ENCODE measurements at regions not wholly inside any gene's neighbourhood (a gene's known extent, or its start where the extent isn't known, plus 50 kb on each side); places are given as distances from the start of the nearest gene placed in this dataset.

DNA sequence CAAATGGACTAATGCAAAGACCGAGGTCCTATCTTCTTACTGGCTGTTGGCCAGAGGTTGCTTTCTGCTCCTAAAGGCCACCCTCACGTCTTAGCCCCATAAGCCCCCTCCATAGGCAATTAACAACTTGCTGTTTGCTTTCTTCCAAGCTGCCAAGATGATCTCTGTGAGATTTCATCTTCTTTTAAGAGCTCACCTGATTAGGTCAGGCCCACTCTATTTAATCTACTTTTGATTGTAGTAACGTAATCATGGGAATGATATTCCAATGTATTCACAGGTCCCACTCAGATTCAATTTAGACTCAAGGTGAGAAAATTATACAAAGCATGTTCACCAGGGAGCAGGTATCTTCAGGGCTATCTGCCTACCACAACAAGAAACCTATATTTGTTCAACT is 84.4 kb upstream of the RAD23B start:
- Histone ChIP-seq H3K27ac (ENCODE audit: low read depth in 1 of 2, low read length in 1 of 2) (no peak overlapping the region), H3K36me3 (ENCODE audit: control insufficient read depth in 4 of 4, insufficient read depth in 4 of 4, low read length in 4 of 4) (no peaks in the 10 kb centered on the region), H3K9ac (ENCODE audit: insufficient read depth in 1 of 2, low read length in 2 of 2) (no peak overlapping the region), H3K27me3 (ENCODE audit: control insufficient read depth in 3 of 3, insufficient read depth in 3 of 3, low read length in 2 of 3) (no peaks in the 10 kb centered on the region), H3K4me3 (no peak overlapping the region), H3K4me1 (ENCODE audit: control insufficient read depth in 5 of 5, insufficient read depth in 5 of 5, low read length in 5 of 5) (no peaks in the 10 kb centered on the region), H3K9me3 (ENCODE audit: control insufficient read depth in 4 of 4, insufficient read depth in 3 of 4, low read length in 3 of 4) (peaks cover 0 to 6% (median 1%) of the 10 kb centered on the region in 4 donors)
- 79 to 91% methylated on average over 3 of the region's 3 CpGs for WGBS, 2 donors
- TF ChIP-seq, protein P1, sequence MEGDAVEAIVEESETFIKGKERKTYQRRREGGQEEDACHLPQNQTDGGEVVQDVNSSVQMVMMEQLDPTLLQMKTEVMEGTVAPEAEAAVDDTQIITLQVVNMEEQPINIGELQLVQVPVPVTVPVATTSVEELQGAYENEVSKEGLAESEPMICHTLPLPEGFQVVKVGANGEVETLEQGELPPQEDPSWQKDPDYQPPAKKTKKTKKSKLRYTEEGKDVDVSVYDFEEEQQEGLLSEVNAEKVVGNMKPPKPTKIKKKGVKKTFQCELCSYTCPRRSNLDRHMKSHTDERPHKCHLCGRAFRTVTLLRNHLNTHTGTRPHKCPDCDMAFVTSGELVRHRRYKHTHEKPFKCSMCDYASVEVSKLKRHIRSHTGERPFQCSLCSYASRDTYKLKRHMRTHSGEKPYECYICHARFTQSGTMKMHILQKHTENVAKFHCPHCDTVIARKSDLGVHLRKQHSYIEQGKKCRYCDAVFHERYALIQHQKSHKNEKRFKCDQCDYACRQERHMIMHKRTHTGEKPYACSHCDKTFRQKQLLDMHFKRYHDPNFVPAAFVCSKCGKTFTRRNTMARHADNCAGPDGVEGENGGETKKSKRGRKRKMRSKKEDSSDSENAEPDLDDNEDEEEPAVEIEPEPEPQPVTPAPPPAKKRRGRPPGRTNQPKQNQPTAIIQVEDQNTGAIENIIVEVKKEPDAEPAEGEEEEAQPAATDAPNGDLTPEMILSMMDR (IDR thresholded peaks at IDR 0.05; ENCODE audit: control extremely low read depth, extremely low read depth): no peak
- no peak for ATAC-seq (ENCODE audit: insufficient read depth, low FRiP score)
- DNase-seq: no peak

DNA sequence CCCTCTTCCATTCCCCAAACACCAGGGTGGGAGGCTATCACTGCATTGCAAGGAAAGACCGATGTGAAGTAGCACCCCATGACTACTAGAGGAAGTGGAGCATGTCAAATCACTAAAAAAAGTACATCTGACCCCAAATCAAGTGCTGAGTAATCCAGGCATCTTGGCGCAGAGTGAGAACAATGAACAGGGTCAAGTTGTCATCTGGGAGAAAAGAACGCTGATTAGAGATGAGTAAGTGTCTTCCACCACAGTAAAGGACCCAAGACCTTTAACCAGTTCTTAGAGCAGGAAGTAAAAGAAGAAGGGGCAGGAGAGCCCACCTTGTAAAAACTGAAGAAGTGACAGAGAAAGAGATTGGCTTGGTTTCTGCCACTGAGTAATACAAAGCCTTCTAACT is 75.0 kb upstream of the RAD23B start:
- peaks cover 0 to under 1% (median 0%) of the 10 kb centered on the region in 4 donors for H3K9me3 ChIP-seq (ENCODE audit: control insufficient read depth in 4 of 4, insufficient read depth in 3 of 4, low read length in 3 of 4)
- H3K4me3 ChIP-seq: no peak overlapping the region
- no peaks in the 10 kb centered on the region for H3K27me3 ChIP-seq (ENCODE audit: control insufficient read depth in 3 of 3, insufficient read depth in 3 of 3, low read length in 2 of 3)
- H3K27ac ChIP-seq (ENCODE audit: low read depth in 1 of 2, low read length in 1 of 2): no peak overlapping the region
- no peak for ATAC-seq (ENCODE audit: insufficient read depth, low FRiP score)
- no peak for DNase-seq
- no peaks in the 10 kb centered on the region for H3K36me3 ChIP-seq (ENCODE audit: control insufficient read depth in 4 of 4, insufficient read depth in 4 of 4, low read length in 4 of 4)
- no peaks in the 10 kb centered on the region for H3K4me1 ChIP-seq (ENCODE audit: control insufficient read depth in 5 of 5, insufficient read depth in 5 of 5, low read length in 5 of 5)
- H3K9ac ChIP-seq (ENCODE audit: insufficient read depth in 1 of 2, low read length in 2 of 2): no peak overlapping the region
- TF ChIP-seq, protein P1 (IDR thresholded peaks at IDR 0.05; ENCODE audit: control extremely low read depth, extremely low read depth): no peak
- WGBS, 2 donors: 70 to 78% methylated on average over 3 of the region's 3 CpGs

DNA sequence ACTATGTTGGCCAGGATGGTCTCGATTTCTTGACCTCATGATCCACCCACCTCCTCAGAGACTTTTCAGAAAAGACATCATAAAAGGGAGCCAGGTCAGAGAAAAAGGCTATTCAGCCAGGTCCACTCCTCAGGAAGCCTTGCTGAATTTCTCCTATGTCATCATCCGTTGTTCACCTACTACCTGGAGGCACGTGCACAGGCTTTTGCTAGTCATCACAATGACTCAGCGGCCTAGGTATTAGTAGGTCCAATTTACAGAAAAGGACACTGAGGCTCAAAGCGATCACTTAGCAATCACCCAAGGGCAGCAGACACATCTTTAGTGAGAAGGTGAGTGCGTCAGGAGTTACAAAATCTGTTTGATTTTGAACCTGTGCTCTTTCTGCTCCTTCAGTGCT is 72.3 kb upstream of the RAD23B start:
- Histone ChIP-seq H3K4me3 (no peak overlapping the region), H3K27ac (ENCODE audit: low read depth in 1 of 2, low read length in 1 of 2) (no peak overlapping the region), H3K36me3 (ENCODE audit: control insufficient read depth in 4 of 4, insufficient read depth in 4 of 4, low read length in 4 of 4) (no peaks in the 10 kb centered on the region), H3K9me3 (ENCODE audit: control insufficient read depth in 4 of 4, insufficient read depth in 3 of 4, low read length in 3 of 4) (no peaks in the 10 kb centered on the region), H3K27me3 (ENCODE audit: control insufficient read depth in 3 of 3, insufficient read depth in 3 of 3, low read length in 2 of 3) (no peaks in the 10 kb centered on the region), H3K4me1 (ENCODE audit: control insufficient read depth in 5 of 5, insufficient read depth in 5 of 5, low read length in 5 of 5) (no peaks in the 10 kb centered on the region), H3K9ac (ENCODE audit: insufficient read depth in 1 of 2, low read length in 2 of 2) (no peak overlapping the region)
- DNase-seq: no peak
- TF ChIP-seq, protein P1 (IDR thresholded peaks at IDR 0.05; ENCODE audit: control extremely low read depth, extremely low read depth): no peak
- no peak for ATAC-seq (ENCODE audit: insufficient read depth, low FRiP score)
- 94 to 95% methylated on average over 6 of the region's 6 CpGs for WGBS, 2 donors

DNA sequence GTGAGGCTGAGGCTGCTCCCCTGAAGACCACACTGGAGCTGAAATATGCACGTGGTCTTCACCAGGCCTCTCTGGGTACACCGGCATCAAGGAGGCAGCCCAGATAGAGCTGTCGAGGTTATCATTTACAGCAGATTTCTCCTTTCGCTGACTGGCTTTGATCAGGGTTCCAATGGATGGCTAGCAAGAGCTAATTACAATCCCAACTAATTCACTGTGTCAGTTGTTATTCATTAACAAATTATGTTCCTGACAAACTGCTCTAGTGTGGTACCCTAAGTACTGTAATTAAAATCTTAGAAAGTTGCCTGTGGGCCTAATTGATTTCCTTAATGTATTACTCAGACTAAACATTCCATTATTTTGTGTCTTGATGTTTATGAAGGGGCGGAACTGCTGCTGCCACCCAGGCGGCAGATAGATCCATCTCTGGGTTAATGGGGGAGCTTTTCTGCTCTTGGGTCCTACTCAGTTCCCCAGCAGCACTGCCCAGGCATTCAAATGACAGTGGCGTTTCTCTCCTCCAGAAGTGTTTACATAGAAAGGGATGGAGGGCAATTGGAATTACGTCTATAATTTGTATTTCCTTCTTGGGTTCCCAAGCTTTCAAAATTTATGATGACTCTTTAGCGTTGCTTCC is 71.7 kb upstream of the RAD23B start:
- TF ChIP-seq, protein P1 (IDR thresholded peaks at IDR 0.05; ENCODE audit: control extremely low read depth, extremely low read depth): no peak
- H3K4me3 ChIP-seq: no peak overlapping the region
- H3K36me3 ChIP-seq (ENCODE audit: control insufficient read depth in 4 of 4, insufficient read depth in 4 of 4, low read length in 4 of 4): no peaks in the 10 kb centered on the region
- 62 to 77% methylated on average over 9 of the region's 9 CpGs for WGBS, 2 donors
- no peak for ATAC-seq (ENCODE audit: insufficient read depth, low FRiP score)
- H3K9me3 ChIP-seq (ENCODE audit: control insufficient read depth in 4 of 4, insufficient read depth in 3 of 4, low read length in 3 of 4): no peaks in the 10 kb centered on the region
- no peak overlapping the region for H3K9ac ChIP-seq (ENCODE audit: insufficient read depth in 1 of 2, low read length in 2 of 2)
- no peak for DNase-seq
- H3K4me1 ChIP-seq (ENCODE audit: control insufficient read depth in 5 of 5, insufficient read depth in 5 of 5, low read length in 5 of 5): no peaks in the 10 kb centered on the region
- no peak overlapping the region for H3K27ac ChIP-seq (ENCODE audit: low read depth in 1 of 2, low read length in 1 of 2)
- H3K27me3 ChIP-seq (ENCODE audit: control insufficient read depth in 3 of 3, insufficient read depth in 3 of 3, low read length in 2 of 3): no peaks in the 10 kb centered on the region

Data from lung (tissue), 11 donors.